Sigmoid colon (tissue), 6 donors: ENCODE measurements at regions not wholly inside any gene's neighbourhood (a gene's known extent, or its start where the extent isn't known, plus 50 kb on each side); places are given as distances from the start of the nearest gene placed in this dataset.

Experiments used
- DNase-seq: peaks from one replicate; pipeline ENCODE4 v3.0.0-alpha.2; 2019
- H3K27ac ChIP-seq, 4 donors: fragments of 200-600 bp; sonication (generic); one replicate each; pipeline ENCODE4 v1.5.1; 2016 to 2019; ENCODE audit warnings: mild to moderate bottlenecking in 1 of 4
- H3K27me3 ChIP-seq, 3 donors: fragments of 200-600 bp; sonication (generic); one replicate each; pipeline ENCODE4 v1.5.1; 2019; ENCODE audit warnings: mild to moderate bottlenecking in 1 of 3
- H3K36me3 ChIP-seq, 4 donors: fragments of 200-600 bp; sonication (generic); one replicate each; pipeline ENCODE4 v1.5.1; 2016 to 2019
- H3K4me1 ChIP-seq, 4 donors: fragments of 200-600 bp; sonication (generic); one replicate each; pipeline ENCODE4 v1.5.1; 2017 to 2019
- H3K4me3 ChIP-seq, 4 donors: fragments of 200-600 bp; sonication (generic); one replicate each; pipeline ENCODE4 v1.5.1; 2017 to 2019; ENCODE audit warnings: mild to moderate bottlenecking in 2 of 4, moderate library complexity in 1 of 4
- H3K9me3 ChIP-seq, 4 donors: fragments of 200-600 bp in 3 of 4; sonication (generic) in 3 of 4; one replicate each; pipeline versions ENCODE4 v1.5.1 to v1.6.1; 2013 to 2019
- CTCF ChIP-seq, 4 experiments: fragments of 450-650 bp in 3 of 4; fragments of 200-600 bp in 1 of 4; IDR thresholded peaks; one replicate each; pipeline ENCODE4 v1.5.1; 2016 to 2019; ENCODE audit warnings: antibody characterized with exemption in 4 of 4, mild to moderate bottlenecking in 3 of 4, moderate library complexity in 2 of 4
- EP300 ChIP-seq, 4 donors: sonication (generic); formaldehyde crosslinking; IDR thresholded peaks; one replicate each; pipeline ENCODE4 v1.6.1; 2017; ENCODE audit warnings: antibody characterized with exemption in 4 of 4
- POLR2A ChIP-seq, 2 donors: fragments of 450-650 bp; IDR thresholded peaks; one replicate each; pipeline ENCODE4 v1.6.1; 2016; ENCODE audit warnings: antibody characterized with exemption in 2 of 2, mild to moderate bottlenecking in 2 of 2, moderate library complexity in 2 of 2
- POLR2AphosphoS5 ChIP-seq, 4 donors: sonication (generic); formaldehyde crosslinking; IDR thresholded peaks; one replicate each; pipeline ENCODE4 v1.6.1; 2017; ENCODE audit warnings: antibody characterized with exemption in 4 of 4
- WGBS, 2 donors: extraction: QIAGEN DNeasy Blood & Tissue Kit; methylation state at CpG; one replicate each; pipeline ENCODE4 v1.1.7; 2013; 5-methylcytosine and 5-hydroxymethylcytosine counted together
- intact Hi-C: fragments of 100-400 bp; cut with DNase I; formaldehyde crosslinking; loops from one replicate; pipeline ENCODE4 v1.15.1; 2023
- donor health status: healthy with polysubstance abuse.
- donor health status: healthy.

GRCh38 chr6:82612475-82613039, 248.9 kb downstream of the TPBG start:
- H3K27ac ChIP-seq = no peak overlapping the region
- TF ChIP-seq EP300 (IDR thresholded peaks at IDR 0.05) = no peak
- TF ChIP-seq POLR2AphosphoS5 (IDR thresholded peaks at IDR 0.05) = no peak
- TF ChIP-seq POLR2A (IDR thresholded peaks at IDR 0.05) = no peak
- no peak for TF ChIP-seq CTCF (IDR thresholded peaks at IDR 0.05)
- WGBS, 2 donors = 84 to 87% methylated on average over 1 of the region's 1 CpG
- no peaks in the 10 kb centered on the region for H3K27me3 ChIP-seq
- no peak overlapping the region for H3K4me3 ChIP-seq
- intact Hi-C loops = no loop called here
- H3K36me3 ChIP-seq = no peaks in the 10 kb centered on the region
- H3K4me1 ChIP-seq = no peaks in the 10 kb centered on the region
- H3K9me3 ChIP-seq = no peaks in the 10 kb centered on the region
- DNase-seq = no peak

DNA sequence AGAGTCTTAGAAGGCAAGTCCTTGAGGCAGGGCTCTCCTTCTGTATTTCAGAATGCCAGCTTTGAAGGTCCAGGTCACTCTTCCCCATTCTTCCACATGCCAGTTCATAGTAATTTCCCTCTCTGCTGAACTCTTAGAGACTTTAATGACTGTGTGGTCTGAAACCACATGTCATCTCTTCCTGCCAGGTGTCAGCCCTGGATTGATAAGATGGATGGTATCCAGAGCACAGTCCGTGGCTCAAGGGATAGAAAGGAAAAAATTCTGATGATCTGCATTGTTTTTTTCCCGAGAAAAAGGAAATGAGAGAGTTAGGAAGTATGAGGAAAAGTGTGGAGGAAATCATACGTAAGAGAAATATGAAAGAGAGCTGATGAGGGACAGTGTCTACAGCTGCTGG, 250.9 kb downstream of the TPBG start:
- Histone ChIP-seq H3K4me3 (no peak overlapping the region), H3K9me3 (no peaks in the 10 kb centered on the region), H3K36me3 (no peaks in the 10 kb centered on the region), H3K27ac (no peak overlapping the region), H3K4me1 (no peaks in the 10 kb centered on the region), H3K27me3 (no peaks in the 10 kb centered on the region)
- intact Hi-C loops = no loop called here
- TF ChIP-seq EP300 (IDR thresholded peaks at IDR 0.05) = no peak
- no peak for TF ChIP-seq POLR2A (IDR thresholded peaks at IDR 0.05)
- no peak for TF ChIP-seq CTCF (IDR thresholded peaks at IDR 0.05)
- no peak for TF ChIP-seq POLR2AphosphoS5 (IDR thresholded peaks at IDR 0.05)
- WGBS, 2 donors = 44 to 59% methylated on average over 3 of the region's 3 CpGs
- DNase-seq = no peak

- Histone ChIP-seq H3K27me3 (no peaks in the 10 kb centered on the region), H3K27ac (no peak overlapping the region), H3K4me1 (no peaks in the 10 kb centered on the region), H3K4me3 (no peak overlapping the region), H3K36me3 (no peaks in the 10 kb centered on the region), H3K9me3 (no peaks in the 10 kb centered on the region)
- no peak for TF ChIP-seq POLR2A (IDR thresholded peaks at IDR 0.05)
- TF ChIP-seq EP300 (IDR thresholded peaks at IDR 0.05) = no peak
- DNase-seq = no peak
- intact Hi-C loops = no loop called here
- WGBS, 2 donors = 80 to 81% methylated on average over 4 of the region's 4 CpGs
Measured at GRCh38 chr6:82616386-82617028, 252.9 kb downstream of the TPBG start.

GRCh38 chr6:82617648-82618047, 254.0 kb downstream of the TPBG start:
- intact Hi-C loops = no loop called here
- no peak for DNase-seq
- Histone ChIP-seq H3K4me3 (no peak overlapping the region), H3K4me1 (no peaks in the 10 kb centered on the region), H3K36me3 (no peaks in the 10 kb centered on the region), H3K27me3 (no peaks in the 10 kb centered on the region), H3K9me3 (no peaks in the 10 kb centered on the region), H3K27ac (no peak overlapping the region)
- TF ChIP-seq POLR2AphosphoS5 (IDR thresholded peaks at IDR 0.05) = no peak
- no peak for TF ChIP-seq EP300 (IDR thresholded peaks at IDR 0.05)
- TF ChIP-seq POLR2A (IDR thresholded peaks at IDR 0.05) = no peak
- TF ChIP-seq CTCF (IDR thresholded peaks at IDR 0.05) = no peak

- Histone ChIP-seq H3K4me3 (no peak overlapping the region), H3K9me3 (no peaks in the 10 kb centered on the region), H3K27ac (no peak overlapping the region), H3K4me1 (no peaks in the 10 kb centered on the region), H3K27me3 (no peaks in the 10 kb centered on the region), H3K36me3 (no peaks in the 10 kb centered on the region)
- intact Hi-C loops = no loop called here
- no peak for TF ChIP-seq EP300 (IDR thresholded peaks at IDR 0.05)
- no peak for TF ChIP-seq CTCF (IDR thresholded peaks at IDR 0.05)
- TF ChIP-seq POLR2A (IDR thresholded peaks at IDR 0.05) = no peak
- no peak for TF ChIP-seq POLR2AphosphoS5 (IDR thresholded peaks at IDR 0.05)
- DNase-seq = no peak
Measured at GRCh38 chr6:82619573-82619972, 256.0 kb downstream of the TPBG start.
